ENCODE measurements at regions not wholly inside any gene's neighbourhood (a gene's known extent, or its start where the extent isn't known, plus 50 kb on each side); places are given as distances from the start of the nearest gene placed in this dataset.

GRCh38 chr4:98739751-98740150 lies 81.3 kb upstream of the TSPAN5 start:
- Histone ChIP-seq H3K4me1 (no peaks in the 10 kb centered on the region), H3K9me3 (no peaks in the 10 kb centered on the region), H3K4me3 (no peak overlapping the region), H3K36me3 (no peaks in the 10 kb centered on the region), H3K27ac (replicated peaks in 1 of 4) (no peak overlapping the region), H3K27me3 (no peaks in the 10 kb centered on the region)
- 76% methylated on average over 6 of the region's 6 CpGs for WGBS
- intact Hi-C loops (cut with DNase I): no loop called here
- no peak for DNase-seq (ENCODE audit: extremely low spot score)
- TF ChIP-seq POLR2AphosphoS5 (IDR thresholded peaks at IDR 0.05) (no peak), EP300 (IDR thresholded peaks at IDR 0.05) (no peak), POLR2A (IDR thresholded peaks at IDR 0.05; ENCODE audit: low read depth) (no peak)
- TF ChIP-seq, protein P1, sequence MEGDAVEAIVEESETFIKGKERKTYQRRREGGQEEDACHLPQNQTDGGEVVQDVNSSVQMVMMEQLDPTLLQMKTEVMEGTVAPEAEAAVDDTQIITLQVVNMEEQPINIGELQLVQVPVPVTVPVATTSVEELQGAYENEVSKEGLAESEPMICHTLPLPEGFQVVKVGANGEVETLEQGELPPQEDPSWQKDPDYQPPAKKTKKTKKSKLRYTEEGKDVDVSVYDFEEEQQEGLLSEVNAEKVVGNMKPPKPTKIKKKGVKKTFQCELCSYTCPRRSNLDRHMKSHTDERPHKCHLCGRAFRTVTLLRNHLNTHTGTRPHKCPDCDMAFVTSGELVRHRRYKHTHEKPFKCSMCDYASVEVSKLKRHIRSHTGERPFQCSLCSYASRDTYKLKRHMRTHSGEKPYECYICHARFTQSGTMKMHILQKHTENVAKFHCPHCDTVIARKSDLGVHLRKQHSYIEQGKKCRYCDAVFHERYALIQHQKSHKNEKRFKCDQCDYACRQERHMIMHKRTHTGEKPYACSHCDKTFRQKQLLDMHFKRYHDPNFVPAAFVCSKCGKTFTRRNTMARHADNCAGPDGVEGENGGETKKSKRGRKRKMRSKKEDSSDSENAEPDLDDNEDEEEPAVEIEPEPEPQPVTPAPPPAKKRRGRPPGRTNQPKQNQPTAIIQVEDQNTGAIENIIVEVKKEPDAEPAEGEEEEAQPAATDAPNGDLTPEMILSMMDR (IDR thresholded peaks at IDR 0.05): no peak

- TF ChIP-seq, protein P1 (IDR thresholded peaks at IDR 0.05): no peak
- TF ChIP-seq POLR2AphosphoS5 (IDR thresholded peaks at IDR 0.05) (no peak), EP300 (IDR thresholded peaks at IDR 0.05) (no peak), POLR2A (IDR thresholded peaks at IDR 0.05; ENCODE audit: low read depth) (no peak)
- Histone ChIP-seq H3K36me3 (no peaks in the 10 kb centered on the region), H3K27ac (replicated peaks in 1 of 4) (no peak overlapping the region), H3K4me1 (no peaks in the 10 kb centered on the region), H3K27me3 (no peaks in the 10 kb centered on the region), H3K9me3 (no peaks in the 10 kb centered on the region), H3K4me3 (no peak overlapping the region)
- intact Hi-C loops (cut with DNase I): no loop called here
- no peak for DNase-seq (ENCODE audit: extremely low spot score)
These were observed 75.2 kb upstream of the TSPAN5 start for GRCh38 chr4:98733601-98734000.

GRCh38 chr4:98728871-98729270 lies 70.5 kb upstream of the TSPAN5 start:
- H3K4me3 ChIP-seq: no peak overlapping the region
- intact Hi-C loops (cut with DNase I): no loop called here
- no peaks in the 10 kb centered on the region for H3K4me1 ChIP-seq
- TF ChIP-seq POLR2AphosphoS5 (IDR thresholded peaks at IDR 0.05) (no peak), EP300 (IDR thresholded peaks at IDR 0.05) (no peak), POLR2A (IDR thresholded peaks at IDR 0.05; ENCODE audit: low read depth) (no peak)
- TF ChIP-seq, protein P1 (IDR thresholded peaks at IDR 0.05): no peak
- DNase-seq (ENCODE audit: extremely low spot score): peak; percentile 57
- WGBS: 82% methylated on average over 1 of the region's 1 CpG
- H3K27ac ChIP-seq (replicated peaks in 1 of 4): no peak overlapping the region
- no peaks in the 10 kb centered on the region for H3K36me3 ChIP-seq
- no peaks in the 10 kb centered on the region for H3K27me3 ChIP-seq
- H3K9me3 ChIP-seq: peaks cover 0 to 6% (median 0%) of the 10 kb centered on the region in 4 donors

DNA sequence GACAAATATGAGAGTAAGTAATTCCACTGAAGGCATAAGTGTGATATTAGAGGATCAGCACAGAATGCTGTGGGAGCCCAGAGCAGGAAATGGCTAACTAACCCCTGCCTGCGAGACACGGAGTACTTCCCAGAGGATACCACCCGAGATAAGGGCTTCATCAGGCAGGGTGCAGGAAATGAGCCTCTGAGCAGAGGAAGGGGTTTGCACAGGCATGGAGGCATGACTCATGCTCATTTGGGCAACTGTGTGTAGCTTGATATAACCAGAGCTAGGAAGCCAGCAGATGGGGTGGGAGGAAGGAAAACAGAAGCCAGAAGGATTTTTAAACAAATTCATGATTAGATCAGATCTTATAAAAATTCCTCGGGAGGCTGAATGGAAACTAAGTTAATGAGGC lies 70.0 kb upstream of the TSPAN5 start:
- H3K4me1 ChIP-seq: no peaks in the 10 kb centered on the region
- no peaks in the 10 kb centered on the region for H3K27me3 ChIP-seq
- H3K9me3 ChIP-seq: peaks cover 0 to 9% (median 2%) of the 10 kb centered on the region in 4 donors
- H3K27ac ChIP-seq (replicated peaks in 1 of 4): no peak overlapping the region
- no peak overlapping the region for H3K4me3 ChIP-seq
- intact Hi-C loops (cut with DNase I): no loop called here
- TF ChIP-seq EP300 (IDR thresholded peaks at IDR 0.05) (no peak), POLR2AphosphoS5 (IDR thresholded peaks at IDR 0.05) (no peak), POLR2A (IDR thresholded peaks at IDR 0.05; ENCODE audit: low read depth) (no peak)
- TF ChIP-seq, protein P1 (IDR thresholded peaks at IDR 0.05): no peak
- peak; percentile 55 for DNase-seq (ENCODE audit: extremely low spot score)
- no peaks in the 10 kb centered on the region for H3K36me3 ChIP-seq
- 51% methylated on average over 4 of the region's 4 CpGs for WGBS

DNA sequence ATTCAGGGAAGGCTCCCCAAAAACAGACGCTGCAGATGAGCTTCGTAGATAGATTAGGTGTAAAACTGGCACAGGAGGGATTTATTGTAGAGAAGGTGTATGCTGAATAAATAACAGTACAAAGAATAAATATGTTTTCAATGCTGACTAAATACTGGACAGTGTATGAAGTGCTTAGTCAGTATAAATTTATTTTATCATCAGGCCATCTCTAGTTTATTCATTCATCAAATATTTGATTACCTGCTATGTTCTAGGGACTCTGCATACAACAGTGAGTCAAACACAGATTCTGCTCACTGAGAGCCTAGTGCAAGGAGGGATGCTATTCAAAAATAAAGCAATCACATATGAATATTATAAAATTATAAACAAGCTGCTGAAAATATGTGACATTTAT lies 63.6 kb upstream of the TSPAN5 start:
- peak; percentile 53 for DNase-seq (ENCODE audit: extremely low spot score)
- peaks cover 0 to 14% (median 3%) of the 10 kb centered on the region in 4 donors for H3K9me3 ChIP-seq
- no peaks in the 10 kb centered on the region for H3K27me3 ChIP-seq
- no peak for TF ChIP-seq POLR2AphosphoS5 (IDR thresholded peaks at IDR 0.05)
- TF ChIP-seq EP300 (IDR thresholded peaks at IDR 0.05): no peak
- TF ChIP-seq, protein P1 (IDR thresholded peaks at IDR 0.05): no peak
- TF ChIP-seq POLR2A (IDR thresholded peaks at IDR 0.05; ENCODE audit: low read depth): no peak
- H3K4me1 ChIP-seq: no peaks in the 10 kb centered on the region
- 91% methylated on average over 2 of the region's 2 CpGs for WGBS
- no peak overlapping the region for H3K27ac ChIP-seq (replicated peaks in 1 of 4)
- H3K36me3 ChIP-seq: no peaks in the 10 kb centered on the region
- intact Hi-C loops (cut with DNase I): no loop called here
- no peak overlapping the region for H3K4me3 ChIP-seq
